HL-60 (cell line): ENCODE measurements at regions not wholly inside any gene's neighbourhood (a gene's known extent, or its start where the extent isn't known, plus 50 kb on each side); places are given as distances from the start of the nearest gene placed in this dataset.

Source experiments
- CTCF ChIP-seq: IDR thresholded peaks from one replicate; pipeline ENCODE4 v1.5.1; 2011; ENCODE audit warnings: low read length, control low read depth, inconsistent platforms; ENCODE audit not compliant: insufficient read depth
- POLR2AphosphoS5 ChIP-seq: IDR thresholded peaks from 2 replicates; pipeline ENCODE4 v1.6.1; 2012; ENCODE audit warnings: low read depth
- REST ChIP-seq: IDR thresholded peaks from 2 replicates; pipeline ENCODE4 v1.6.1; 2012; ENCODE audit warnings: low read depth; ENCODE audit not compliant: insufficient replicate concordance

GRCh38 chr6:85183841-85184240 is 266.0 kb upstream of the NT5E start:
- TF ChIP-seq CTCF (no peak), REST (no peak), POLR2AphosphoS5 (no peak)
